Astrocyte (in vitro differentiated cells and primary cell): ENCODE measurements at regions not wholly inside any gene's neighbourhood (a gene's known extent, or its start where the extent isn't known, plus 50 kb on each side); places are given as distances from the start of the nearest gene placed in this dataset.

ENCODE experiments used
- CTCF ChIP-seq: IDR thresholded peaks from 2 replicates; pipeline ENCODE4 v1.5.1; 2011; ENCODE audit warnings: low read depth, mild to moderate bottlenecking, inconsistent platforms, low read length, moderate library complexity; ENCODE audit not compliant: insufficient read depth
- EZH2 ChIP-seq: IDR thresholded peaks from 2 replicates; pipeline ENCODE4 v1.6.1; 2012; ENCODE audit warnings: mild to moderate bottlenecking, low read length, inconsistent platforms; ENCODE audit not compliant: insufficient read depth

- TF ChIP-seq CTCF = no peak
- TF ChIP-seq EZH2 = no peak
These were observed 91.9 kb upstream of the FLRT2 start for GRCh38 chr14:85438001-85438400.
